ENCODE measurements at regions not wholly inside any gene's neighbourhood (a gene's known extent, or its start where the extent isn't known, plus 50 kb on each side); places are given as distances from the start of the nearest gene placed in this dataset.

- no peak for DNase-seq (ENCODE audit: low read depth in 3 of 3, low spot score in 1 of 3)
These were observed 332.7 kb upstream of the SLCO3A1 start for GRCh38 chr15:91520850-91521249.

DNA sequence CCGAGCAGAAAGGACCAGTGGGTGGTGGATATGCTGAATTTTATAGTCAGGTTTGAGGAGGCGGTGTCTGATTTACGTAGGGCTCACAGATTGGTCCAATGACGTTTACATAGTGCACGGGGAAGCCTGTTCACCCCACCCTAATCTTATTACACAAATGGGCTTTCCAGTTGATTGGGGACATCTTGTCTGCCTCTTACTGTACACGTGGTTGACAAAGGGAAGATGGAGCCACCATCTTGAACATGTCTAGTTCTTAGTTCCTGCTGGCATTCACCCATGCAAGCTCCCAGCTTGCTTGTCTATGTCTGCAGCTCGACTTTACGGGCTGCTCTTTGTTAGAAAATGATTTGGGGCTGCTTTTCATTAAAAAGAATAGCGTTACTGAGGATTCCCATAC is 332.0 kb upstream of the SLCO3A1 start:
- DNase-seq (ENCODE audit: low read depth in 3 of 3, low spot score in 1 of 3) = no peak

DNA sequence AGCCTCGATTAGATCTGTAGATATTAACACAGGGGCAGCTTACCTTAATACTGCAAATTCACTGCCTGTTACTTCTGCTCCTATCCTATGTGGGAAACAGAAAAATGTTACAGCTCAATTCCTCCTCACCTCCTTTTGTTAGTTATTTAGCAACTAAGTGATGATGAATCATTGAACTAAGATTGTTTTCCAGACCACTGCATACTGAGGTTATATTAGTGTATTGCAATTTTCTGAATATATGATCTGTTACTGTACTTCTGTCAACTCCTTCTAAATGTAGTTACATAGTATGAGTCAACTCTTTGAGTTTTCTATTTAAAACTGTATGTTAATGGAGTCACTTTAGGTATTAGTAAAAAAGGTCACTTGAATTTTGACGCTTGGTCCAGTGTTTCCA is 331.5 kb upstream of the SLCO3A1 start:
- DNase-seq (ENCODE audit: low read depth in 3 of 3, low spot score in 1 of 3) = no peak

GRCh38 chr15:91522605-91523332 is 330.7 kb upstream of the SLCO3A1 start:
- DNase-seq (ENCODE audit: low read depth in 3 of 3, low spot score in 1 of 3) = no peak

- DNase-seq (ENCODE audit: low read depth in 3 of 3, low spot score in 1 of 3) = no peak
These were observed 329.9 kb upstream of the SLCO3A1 start for GRCh38 chr15:91523596-91523995.

GRCh38 chr15:91524534-91524933 is 329.0 kb upstream of the SLCO3A1 start:
- DNase-seq (ENCODE audit: low read depth in 3 of 3, low spot score in 1 of 3) = no peak

GRCh38 chr15:91525751-91526150 is 327.8 kb upstream of the SLCO3A1 start:
- no peak for DNase-seq (ENCODE audit: low read depth in 3 of 3, low spot score in 1 of 3)

GRCh38 chr15:91526424-91526823 is 327.1 kb upstream of the SLCO3A1 start:
- DNase-seq (ENCODE audit: low read depth in 3 of 3, low spot score in 1 of 3) = no peak

DNA sequence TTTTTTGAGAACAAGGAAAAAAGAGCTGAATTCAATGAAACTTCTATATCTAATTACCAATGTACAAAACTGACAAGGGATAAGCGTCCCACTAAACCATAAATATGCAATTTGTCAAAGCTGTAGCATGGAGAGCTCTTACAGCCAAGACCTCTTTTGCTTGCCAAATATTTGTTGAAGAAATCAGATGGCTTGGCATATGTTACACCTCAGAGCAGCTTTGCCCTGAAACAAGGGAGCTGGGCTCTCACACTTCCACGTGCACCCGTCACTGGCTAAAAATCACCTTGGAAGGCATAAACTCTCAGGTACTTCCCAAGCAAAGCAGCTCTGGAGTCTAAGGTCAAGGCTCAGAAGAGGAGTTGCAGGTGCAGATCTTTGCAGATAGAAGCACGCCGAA is 324.7 kb upstream of the SLCO3A1 start:
- DNase-seq (ENCODE audit: low read depth in 3 of 3, low spot score in 1 of 3) = no peak

- no peak for DNase-seq (ENCODE audit: low read depth in 3 of 3, low spot score in 1 of 3)
These were observed 324.0 kb upstream of the SLCO3A1 start for GRCh38 chr15:91529534-91529933.

- no peak for DNase-seq (ENCODE audit: low read depth in 3 of 3, low spot score in 1 of 3)
These were observed 323.2 kb upstream of the SLCO3A1 start for GRCh38 chr15:91530279-91530678.

DNA sequence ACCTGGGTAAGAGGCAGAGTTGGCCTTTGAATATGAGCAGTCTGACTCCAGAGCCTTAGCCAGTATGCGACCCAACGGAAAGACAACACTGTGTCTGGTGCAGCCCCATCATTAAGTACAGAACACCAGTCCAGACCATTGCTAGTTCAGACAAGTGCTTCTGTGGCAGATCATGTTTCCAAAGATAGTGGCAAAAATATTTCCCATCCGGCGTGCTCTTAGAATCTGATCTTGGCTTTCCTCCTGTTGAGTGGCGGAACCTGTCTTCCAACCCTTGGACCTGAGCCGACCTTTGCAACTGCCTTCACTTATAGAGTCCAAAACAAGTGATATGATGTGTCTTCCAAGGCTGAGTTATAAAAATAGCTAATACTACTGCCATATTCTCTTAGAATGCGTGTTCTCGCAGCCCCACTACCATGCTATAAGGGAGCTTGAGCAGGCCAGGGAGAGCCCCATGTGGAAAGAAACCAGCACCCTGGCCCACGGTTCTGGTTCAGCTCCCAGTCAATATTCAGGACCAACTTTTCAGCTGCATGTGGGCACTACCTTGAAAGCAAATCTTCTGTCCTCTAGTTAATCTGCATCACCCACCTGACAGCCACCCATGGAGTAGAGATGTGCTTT is 322.4 kb upstream of the SLCO3A1 start:
- no peak for DNase-seq (ENCODE audit: low read depth in 3 of 3, low spot score in 1 of 3)

GRCh38 chr15:91534235-91534634 is 319.3 kb upstream of the SLCO3A1 start:
- DNase-seq (ENCODE audit: low read depth in 3 of 3, low spot score in 1 of 3) = no peak

- DNase-seq (ENCODE audit: low read depth in 3 of 3, low spot score in 1 of 3) = no peak
These were observed 318.5 kb upstream of the SLCO3A1 start for GRCh38 chr15:91534976-91535375.

GRCh38 chr15:91535856-91536500 is 317.5 kb upstream of the SLCO3A1 start:
- DNase-seq (ENCODE audit: low read depth in 3 of 3, low spot score in 1 of 3) = no peak

DNA sequence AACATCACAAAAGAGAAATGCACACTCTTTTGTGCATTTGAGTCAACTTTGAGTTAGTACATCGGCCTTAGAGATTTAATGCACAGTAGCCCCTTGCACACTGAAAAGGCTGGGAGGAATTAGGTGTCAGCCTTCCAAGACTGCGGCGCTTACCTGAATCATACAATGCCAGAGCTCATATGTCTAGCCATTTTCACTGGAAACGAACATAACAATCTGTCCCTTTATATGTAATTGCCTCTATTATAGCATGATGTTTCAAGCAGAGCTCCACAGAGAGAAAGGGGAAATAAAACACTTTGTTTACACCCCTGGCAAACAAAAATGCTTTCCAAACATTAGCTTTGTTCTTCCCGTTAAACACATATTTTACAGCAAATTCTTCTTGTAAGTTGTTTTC is 315.7 kb upstream of the SLCO3A1 start:
- DNase-seq (ENCODE audit: low read depth in 3 of 3, low spot score in 1 of 3) = no peak

DNA sequence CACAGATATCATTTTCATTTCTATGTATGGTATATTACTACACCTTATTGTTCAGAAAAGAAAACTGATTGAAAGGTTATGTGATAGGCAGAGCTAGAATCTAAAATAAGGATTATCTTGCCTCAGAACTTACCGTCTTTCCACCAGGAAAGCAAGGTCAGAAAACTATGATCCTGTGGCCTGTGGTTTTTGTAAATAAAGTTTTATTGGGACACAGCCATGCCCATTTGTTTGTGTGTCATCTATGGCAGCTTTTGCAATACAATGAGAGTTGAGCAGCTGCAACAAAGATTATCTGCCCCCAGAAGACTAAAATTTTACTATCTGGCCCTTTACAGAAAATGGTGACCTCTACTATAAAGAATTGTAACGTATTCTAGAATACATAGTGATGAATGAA is 314.7 kb upstream of the SLCO3A1 start:
- no peak for DNase-seq (ENCODE audit: low read depth in 3 of 3, low spot score in 1 of 3)

DNA sequence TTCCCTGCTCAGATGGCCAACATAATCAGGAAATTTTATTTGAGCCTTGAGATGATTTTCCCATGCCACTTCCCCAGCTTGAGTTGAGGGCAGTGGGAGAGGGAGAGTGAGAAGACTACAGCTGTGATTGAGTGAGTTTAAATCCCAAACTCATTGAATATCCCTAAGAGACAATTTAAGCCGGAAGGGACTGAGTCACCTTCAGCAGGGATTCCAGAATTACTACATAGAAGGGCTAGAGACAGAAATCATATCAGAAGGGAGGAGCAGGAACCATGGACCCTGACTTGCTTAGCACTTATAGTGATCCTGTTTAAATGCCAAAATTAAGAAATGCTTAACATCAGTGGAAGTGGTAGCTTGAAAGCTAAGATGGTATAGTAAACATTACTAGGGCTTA is 312.2 kb upstream of the SLCO3A1 start:
- DNase-seq (ENCODE audit: low read depth in 3 of 3, low spot score in 1 of 3) = no peak

GRCh38 chr15:91542226-91542625 is 311.3 kb upstream of the SLCO3A1 start:
- DNase-seq (ENCODE audit: low read depth in 3 of 3, low spot score in 1 of 3) = no peak

- no peak for DNase-seq (ENCODE audit: low read depth in 3 of 3, low spot score in 1 of 3)
These were observed 306.2 kb upstream of the SLCO3A1 start for GRCh38 chr15:91547356-91547755.

GRCh38 chr15:91548549-91548948 is 305.0 kb upstream of the SLCO3A1 start:
- no peak for DNase-seq (ENCODE audit: low read depth in 3 of 3, low spot score in 1 of 3)

DNA sequence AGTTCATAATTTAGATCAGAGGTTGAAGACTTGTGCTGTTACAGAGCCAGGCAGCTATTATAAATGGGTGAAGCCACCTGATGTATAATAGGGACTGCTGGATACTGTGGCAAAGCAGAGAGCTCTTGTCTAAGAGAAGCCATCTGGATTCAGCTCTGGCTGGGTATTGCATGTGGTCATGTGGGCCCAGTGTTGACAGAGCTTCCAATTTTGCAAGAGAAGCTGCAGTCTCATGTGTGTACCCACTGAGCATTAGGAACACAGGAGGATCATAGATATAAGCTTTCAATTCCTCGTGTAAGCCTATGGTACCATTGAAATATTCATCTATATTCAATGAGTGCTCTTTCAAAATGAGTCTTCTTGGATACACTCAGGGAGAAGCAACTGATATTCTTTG is 303.9 kb upstream of the SLCO3A1 start:
- no peak for DNase-seq (ENCODE audit: low read depth in 3 of 3, low spot score in 1 of 3)

DNA sequence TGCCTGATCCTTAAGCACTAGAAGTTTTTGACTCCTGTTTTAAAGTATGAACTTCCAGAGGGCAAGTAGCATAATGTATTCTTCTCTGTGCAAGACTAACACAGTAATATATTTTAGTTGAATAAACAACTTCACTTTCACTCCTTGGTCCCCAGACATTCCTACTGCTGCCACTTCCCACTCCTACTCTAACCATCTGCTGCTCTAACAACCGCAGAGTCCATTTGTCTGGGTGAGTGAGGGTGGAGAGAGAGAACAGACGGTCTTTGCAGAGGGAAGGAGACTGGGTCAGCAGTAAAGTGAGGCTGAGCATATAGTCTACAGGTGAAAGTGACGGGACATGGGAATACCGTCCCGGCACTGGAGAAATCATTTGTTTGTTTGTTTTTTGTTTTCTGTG is 301.0 kb upstream of the SLCO3A1 start:
- DNase-seq (ENCODE audit: low read depth in 3 of 3, low spot score in 1 of 3) = no peak

Data from stimulated activated CD4-positive, alpha-beta T cell treated with anti-CD3 and anti-CD28 coated beads, TNF-alpha, amount 100 ng/mL, for 1 hour (primary cell).